ENCODE measurements at regions not wholly inside any gene's neighbourhood (a gene's known extent, or its start where the extent isn't known, plus 50 kb on each side); places are given as distances from the start of the nearest gene placed in this dataset.
"Not testable (repeated sequence)": the region's sequence is repeated elsewhere in the genome, so short reads cannot be mapped to it uniquely, and the experiment has no call there.

- H3K4me1 ChIP-seq (ENCODE audit: control insufficient read depth in 1 of 2, insufficient read depth in 2 of 2, low read length in 2 of 2), result peaks cover 0 to 2% of the 10 kb centered on the region in 2 experiments
- no peak overlapping the region for H3K27ac ChIP-seq (ENCODE audit: low read depth, low read length)
- no peak overlapping the region for H2BK120ac ChIP-seq (ENCODE audit: insufficient read depth, low read length, poor library complexity)
- no peak overlapping the region for H2AFZ ChIP-seq (ENCODE audit: insufficient read depth, low read length, poor library complexity)
- no peak overlapping the region for H2BK5ac ChIP-seq (ENCODE audit: low read depth, low read length, poor library complexity)
- H3K23ac ChIP-seq (ENCODE audit: low read length), result no peak overlapping the region
- no peak overlapping the region for H3K4ac ChIP-seq (ENCODE audit: low read depth, low read length)
- no peak overlapping the region for H4K12ac ChIP-seq (ENCODE audit: low read depth, low read length)
- no CpG with 5 or more reads among the region's 7 CpGs for WGBS (ENCODE audit: extremely low coverage, insufficient coverage, insufficient read length)
- H3K36me3 ChIP-seq (ENCODE audit: control insufficient read depth in 1 of 2, insufficient read depth in 2 of 2, low read length in 2 of 2), result no peaks in the 10 kb centered on the region
- H2AK5ac ChIP-seq (ENCODE audit: low read length), result no peak overlapping the region
- no peak overlapping the region for H3K18ac ChIP-seq (ENCODE audit: low read length)
- H4K8ac ChIP-seq (ENCODE audit: low read depth, low read length), result no peak overlapping the region
- DNase-seq, result peak in 1 of 2 donors; percentile 23
- no peaks in the 10 kb centered on the region for H3K79me1 ChIP-seq (ENCODE audit: low read length)
- H2BK12ac ChIP-seq (ENCODE audit: low read length), result no peak overlapping the region
- H3K9me3 ChIP-seq (ENCODE audit: insufficient read depth, low read depth, low read length), result no peaks in the 10 kb centered on the region
- H4K91ac ChIP-seq (ENCODE audit: low read depth, low read length), result no peak overlapping the region
- H3K79me2 ChIP-seq (ENCODE audit: control insufficient read depth, insufficient read depth, low read length, poor library complexity), result no peaks in the 10 kb centered on the region
- no peak overlapping the region for H3K9ac ChIP-seq (ENCODE audit: low read length)
- no peaks in the 10 kb centered on the region for H3K27me3 ChIP-seq (ENCODE audit: insufficient read depth, low read length)
- no peak overlapping the region for H3K4me3 ChIP-seq (ENCODE audit: low read depth, low read length)
- H3K14ac ChIP-seq (ENCODE audit: low read length), result no peak overlapping the region
- H3K4me2 ChIP-seq (ENCODE audit: low read length), result no peak overlapping the region
Measured at GRCh38 chr3:153247331-153248330, 85.6 kb downstream of the RAP2B start.

- H2BK120ac ChIP-seq (ENCODE audit: insufficient read depth, low read length, poor library complexity); H2BK12ac ChIP-seq (ENCODE audit: low read length); H2AFZ ChIP-seq (ENCODE audit: insufficient read depth, low read length, poor library complexity); H3K4ac ChIP-seq (ENCODE audit: low read depth, low read length); H3K4me1 ChIP-seq (ENCODE audit: control insufficient read depth in 1 of 2, insufficient read depth in 2 of 2, low read length in 2 of 2); H2BK5ac ChIP-seq (ENCODE audit: low read depth, low read length, poor library complexity); H3K18ac ChIP-seq (ENCODE audit: low read length); H4K91ac ChIP-seq (ENCODE audit: low read depth, low read length); H3K23ac ChIP-seq (ENCODE audit: low read length); H3K9me3 ChIP-seq (ENCODE audit: insufficient read depth, low read depth, low read length); H4K8ac ChIP-seq (ENCODE audit: low read depth, low read length); H3K9ac ChIP-seq (ENCODE audit: low read length); H3K36me3 ChIP-seq (ENCODE audit: control insufficient read depth in 1 of 2, insufficient read depth in 2 of 2, low read length in 2 of 2); H3K4me2 ChIP-seq (ENCODE audit: low read length); H3K27ac ChIP-seq (ENCODE audit: low read depth, low read length); H4K12ac ChIP-seq (ENCODE audit: low read depth, low read length); H2AK5ac ChIP-seq (ENCODE audit: low read length); H3K79me2 ChIP-seq (ENCODE audit: control insufficient read depth, insufficient read depth, low read length, poor library complexity); H3K79me1 ChIP-seq (ENCODE audit: low read length); H3K4me3 ChIP-seq (ENCODE audit: low read depth, low read length); H3K14ac ChIP-seq (ENCODE audit: low read length); DNase-seq; H3K27me3 ChIP-seq (ENCODE audit: insufficient read depth, low read length): not testable (repeated sequence)
- no CpG with 5 or more reads among the region's 6 CpGs for WGBS (ENCODE audit: extremely low coverage, insufficient coverage, insufficient read length)
Measured at GRCh38 chr3:153248835-153249234, 86.8 kb downstream of the RAP2B start.

- WGBS (ENCODE audit: extremely low coverage, insufficient coverage, insufficient read length), result no CpG with 5 or more reads among the region's 2 CpGs
- no peak overlapping the region for H2AFZ ChIP-seq (ENCODE audit: insufficient read depth, low read length, poor library complexity)
- no peaks in the 10 kb centered on the region for H3K27me3 ChIP-seq (ENCODE audit: insufficient read depth, low read length)
- no peak overlapping the region for H3K23ac ChIP-seq (ENCODE audit: low read length)
- no peaks in the 10 kb centered on the region for H3K79me2 ChIP-seq (ENCODE audit: control insufficient read depth, insufficient read depth, low read length, poor library complexity)
- H4K91ac ChIP-seq (ENCODE audit: low read depth, low read length), result no peak overlapping the region
- no peak overlapping the region for H3K4me3 ChIP-seq (ENCODE audit: low read depth, low read length)
- H3K79me1 ChIP-seq (ENCODE audit: low read length), result no peaks in the 10 kb centered on the region
- H3K9ac ChIP-seq (ENCODE audit: low read length), result no peak overlapping the region
- peaks cover 0 to 3% of the 10 kb centered on the region in 2 experiments for H3K4me1 ChIP-seq (ENCODE audit: control insufficient read depth in 1 of 2, insufficient read depth in 2 of 2, low read length in 2 of 2)
- H2BK120ac ChIP-seq (ENCODE audit: insufficient read depth, low read length, poor library complexity), result no peak overlapping the region
- H3K4me2 ChIP-seq (ENCODE audit: low read length), result no peak overlapping the region
- no peaks in the 10 kb centered on the region for H3K9me3 ChIP-seq (ENCODE audit: insufficient read depth, low read depth, low read length)
- no peak overlapping the region for H4K8ac ChIP-seq (ENCODE audit: low read depth, low read length)
- H3K14ac ChIP-seq (ENCODE audit: low read length), result no peak overlapping the region
- H4K12ac ChIP-seq (ENCODE audit: low read depth, low read length), result no peak overlapping the region
- no peak overlapping the region for H2AK5ac ChIP-seq (ENCODE audit: low read length)
- no peak overlapping the region for H3K27ac ChIP-seq (ENCODE audit: low read depth, low read length)
- no peak overlapping the region for H3K18ac ChIP-seq (ENCODE audit: low read length)
- no peak overlapping the region for H2BK12ac ChIP-seq (ENCODE audit: low read length)
- H2BK5ac ChIP-seq (ENCODE audit: low read depth, low read length, poor library complexity), result no peak overlapping the region
- no peak overlapping the region for H3K4ac ChIP-seq (ENCODE audit: low read depth, low read length)
- DNase-seq, result no peak
- no peaks in the 10 kb centered on the region for H3K36me3 ChIP-seq (ENCODE audit: control insufficient read depth in 1 of 2, insufficient read depth in 2 of 2, low read length in 2 of 2)
Measured at GRCh38 chr3:153249906-153250305, 87.9 kb downstream of the RAP2B start.

- Histone ChIP-seq H3K9ac (ENCODE audit: low read length) (no peak overlapping the region), H3K27ac (ENCODE audit: low read depth, low read length) (no peak overlapping the region), H4K91ac (ENCODE audit: low read depth, low read length) (no peak overlapping the region), H3K4ac (ENCODE audit: low read depth, low read length) (no peak overlapping the region), H3K4me1 (ENCODE audit: control insufficient read depth in 1 of 2, insufficient read depth in 2 of 2, low read length in 2 of 2) (peaks cover 0 to 3% of the 10 kb centered on the region in 2 experiments), H3K4me3 (ENCODE audit: low read depth, low read length) (no peak overlapping the region), H3K18ac (ENCODE audit: low read length) (no peak overlapping the region), H3K27me3 (ENCODE audit: insufficient read depth, low read length) (no peaks in the 10 kb centered on the region), H3K23ac (ENCODE audit: low read length) (no peak overlapping the region), H3K14ac (ENCODE audit: low read length) (no peak overlapping the region), H3K4me2 (ENCODE audit: low read length) (no peak overlapping the region), H2BK5ac (ENCODE audit: low read depth, low read length, poor library complexity) (no peak overlapping the region), H3K79me1 (ENCODE audit: low read length) (no peaks in the 10 kb centered on the region), H2BK120ac (ENCODE audit: insufficient read depth, low read length, poor library complexity) (no peak overlapping the region), H3K79me2 (ENCODE audit: control insufficient read depth, insufficient read depth, low read length, poor library complexity) (no peaks in the 10 kb centered on the region), H2AFZ (ENCODE audit: insufficient read depth, low read length, poor library complexity) (no peak overlapping the region), H2AK5ac (ENCODE audit: low read length) (no peak overlapping the region), H4K12ac (ENCODE audit: low read depth, low read length) (no peak overlapping the region), H3K36me3 (ENCODE audit: control insufficient read depth in 1 of 2, insufficient read depth in 2 of 2, low read length in 2 of 2) (no peaks in the 10 kb centered on the region), H3K9me3 (ENCODE audit: insufficient read depth, low read depth, low read length) (no peaks in the 10 kb centered on the region), H2BK12ac (ENCODE audit: low read length) (no peak overlapping the region), H4K8ac (ENCODE audit: low read depth, low read length) (no peak overlapping the region)
- no CpG with 5 or more reads among the region's 2 CpGs for WGBS (ENCODE audit: extremely low coverage, insufficient coverage, insufficient read length)
- DNase-seq, result no peak
Measured at GRCh38 chr3:153250446-153250845, 88.4 kb downstream of the RAP2B start.

Measured in trophoblast cell (in vitro differentiated cells and primary cell).